WTC11 (cell line): ENCODE measurements at regions not wholly inside any gene's neighbourhood (a gene's known extent, or its start where the extent isn't known, plus 50 kb on each side); places are given as distances from the start of the nearest gene placed in this dataset.
"Not testable (repeated sequence)": the region's sequence is repeated elsewhere in the genome, so short reads cannot be mapped to it uniquely, and the experiment has no call there.

ENCODE experiments used
- ATAC-seq: fragments of 200-7000 bp; cut with Tn5 transposase; 2 replicates; pipeline ENCODE4 v1.10.0; 2021; ENCODE audit warnings: mild to moderate bottlenecking, moderate library complexity
- CTCF ChIA-PET: fragments of 300-600 bp; sonication (Branson Sonifier 250); formaldehyde crosslinking; loops from one replicate; lab custom pipeline; 2021; ENCODE audit warnings: antibody characterized with exemption; lab: Charles Lee
- POLR2A ChIA-PET: fragments of 350-600 bp; sonication (Branson Sonifier 250); formaldehyde crosslinking; loops from one replicate; lab custom pipeline; 2021; ENCODE audit warnings: antibody characterized with exemption; lab: Charles Lee
- DNase-seq: peaks from one replicate; pipeline ENCODE4 v3.0.0; 2021; ENCODE audit warnings: low spot score
- H3K27ac Mint-ChIP-seq: 2 replicates; pipeline ENCODE4 v1.8.0; 2021; ENCODE audit warnings: mixed read lengths
- H3K27me3 Mint-ChIP-seq: 2 replicates; pipeline ENCODE4 v1.8.0; 2021; ENCODE audit warnings: low read depth, mild to moderate bottlenecking, moderate library complexity, mixed read lengths
- H3K36me3 Mint-ChIP-seq: 2 replicates; pipeline ENCODE4 v1.8.0; 2021; ENCODE audit warnings: mixed read lengths
- H3K4me1 Mint-ChIP-seq: 2 replicates; pipeline ENCODE4 v1.8.0; 2022; ENCODE audit warnings: mixed read lengths
- H3K4me3 Mint-ChIP-seq: 2 replicates; pipeline ENCODE4 v1.8.0; 2021; ENCODE audit warnings: mild to moderate bottlenecking, moderate library complexity, mixed read lengths
- H3K9me3 Mint-ChIP-seq: 2 replicates; pipeline ENCODE4 v1.8.0; 2021; ENCODE audit warnings: mixed read lengths
- CREM ChIP-seq: sonication (generic); formaldehyde crosslinking; IDR thresholded peaks from 2 replicates; pipeline ENCODE4 v1.8.1; 2022; ENCODE audit warnings: mild to moderate bottlenecking, missing genetic modification reagents, moderate library complexity
- E2F5 ChIP-seq: sonication (generic); formaldehyde crosslinking; IDR thresholded peaks from 2 replicates; pipeline ENCODE4 v1.8.1; 2022; ENCODE audit warnings: mild to moderate bottlenecking, moderate library complexity, missing genetic modification reagents
- ELF4 ChIP-seq: sonication (generic); formaldehyde crosslinking; IDR thresholded peaks from 2 replicates; pipeline ENCODE4 v1.8.1; 2022; ENCODE audit warnings: low read depth, mild to moderate bottlenecking, moderate library complexity, missing genetic modification reagents
- ETV6 ChIP-seq: sonication (generic); formaldehyde crosslinking; IDR thresholded peaks from 2 replicates; pipeline ENCODE4 v1.8.1; 2022; ENCODE audit warnings: mild to moderate bottlenecking, missing genetic modification reagents
- IRF1 ChIP-seq: sonication (generic); formaldehyde crosslinking; IDR thresholded peaks from 2 replicates; pipeline ENCODE4 v1.8.0; 2023; ENCODE audit warnings: missing genetic modification reagents
- JUN ChIP-seq: sonication (generic); formaldehyde crosslinking; IDR thresholded peaks from 2 replicates; pipeline ENCODE4 v1.8.0; 2023; ENCODE audit warnings: mild to moderate bottlenecking, missing genetic modification reagents
- NFATC4 ChIP-seq: fragments of 250-450 bp; sonication (Bioruptor Pico); IDR thresholded peaks from 2 replicates; pipeline ENCODE4 v1.9.0; 2021; ENCODE audit warnings: mild to moderate bottlenecking
- NR3C1 ChIP-seq: sonication (generic); formaldehyde crosslinking; conservative IDR thresholded peaks from 2 replicates; pipeline ENCODE4 v1.8.1; 2023; ENCODE audit warnings: low read depth, mild to moderate bottlenecking, missing genetic modification reagents
- RELA ChIP-seq: sonication (generic); formaldehyde crosslinking; IDR thresholded peaks from 2 replicates; pipeline ENCODE4 v1.8.1; 2022; ENCODE audit warnings: missing genetic modification reagents, mild to moderate bottlenecking, borderline replicate concordance
- SOX15 ChIP-seq: fragments of 250-450 bp; sonication (Bioruptor Pico); IDR thresholded peaks from 2 replicates; pipeline ENCODE4 v1.9.0; 2021; ENCODE audit warnings: mild to moderate bottlenecking
- TCF7 ChIP-seq: sonication (generic); formaldehyde crosslinking; IDR thresholded peaks from 2 replicates; pipeline ENCODE4 v1.8.0; 2022; ENCODE audit warnings: mild to moderate bottlenecking, low read depth, missing genetic modification reagents, moderate library complexity
- ZBTB21 ChIP-seq: sonication (generic); formaldehyde crosslinking; IDR thresholded peaks from 2 replicates; pipeline ENCODE4 v1.8.1; 2023; ENCODE audit warnings: mild to moderate bottlenecking, missing genetic modification reagents, borderline replicate concordance
- ZNF219 ChIP-seq: sonication (generic); formaldehyde crosslinking; IDR thresholded peaks from 2 replicates; pipeline ENCODE4 v1.8.0; 2023; ENCODE audit warnings: missing genetic modification reagents, mild to moderate bottlenecking, borderline replicate concordance
- ZNF416 ChIP-seq: fragments of 250-450 bp; sonication (Bioruptor Pico); IDR thresholded peaks from 2 replicates; pipeline ENCODE4 v1.9.0; 2021; ENCODE audit warnings: mild to moderate bottlenecking, inconsistent platforms
- ZNF671 ChIP-seq: fragments of 250-450 bp; sonication (Bioruptor Pico); IDR thresholded peaks from 2 replicates; pipeline ENCODE4 v1.8.0; 2021; ENCODE audit warnings: mild to moderate bottlenecking
- TF ChIP-seq, protein P1 (sequence below): fragments of 250-450 bp; sonication (Bioruptor Pico); IDR thresholded peaks from 2 replicates; pipeline ENCODE4 v1.9.0; 2021; ENCODE audit warnings: mild to moderate bottlenecking

DNA sequence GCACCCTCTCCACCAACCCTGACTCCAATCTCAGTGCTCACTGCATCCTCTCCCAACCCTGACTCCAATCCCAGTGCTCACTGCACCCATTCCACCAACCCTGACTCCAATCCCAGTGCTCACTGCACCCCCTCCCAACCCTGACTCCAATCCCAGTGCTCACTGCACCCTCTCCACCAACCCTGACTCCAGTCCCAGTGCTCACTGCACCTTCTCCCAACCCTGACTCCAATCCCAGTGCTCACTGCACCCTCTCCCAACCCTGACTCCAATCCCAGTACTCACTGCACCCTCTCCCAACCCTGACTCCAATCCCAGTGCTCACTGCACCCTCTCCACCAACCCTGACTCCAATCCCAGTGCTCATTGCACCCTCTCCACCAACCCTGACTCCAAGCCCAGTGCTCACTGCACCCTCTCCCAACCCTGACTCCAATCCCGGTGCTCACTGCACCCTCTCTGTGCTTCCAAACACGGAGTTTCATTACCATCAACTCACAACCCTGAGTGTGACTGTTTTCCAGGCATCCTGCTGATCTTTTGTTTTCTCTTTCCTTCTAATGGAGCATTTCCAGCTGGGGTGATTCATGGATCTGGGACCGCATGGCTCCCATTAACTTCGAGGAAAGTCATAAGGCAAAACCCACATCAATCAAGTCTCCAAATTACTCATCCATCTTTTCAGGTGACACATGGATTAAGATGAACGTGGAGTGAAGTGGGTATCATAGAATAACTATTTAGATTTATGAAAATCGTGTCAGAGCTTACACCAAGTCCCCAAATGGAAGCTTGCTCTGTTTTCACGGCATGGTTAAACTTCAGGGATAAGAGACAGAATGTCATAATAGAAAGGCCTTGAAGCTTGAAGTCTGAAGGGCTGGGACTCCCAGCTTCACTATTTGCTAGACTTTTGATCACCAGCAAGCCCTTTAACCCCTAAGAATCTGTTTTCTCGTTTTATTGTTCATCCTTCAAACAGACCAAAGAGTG, 135.3 kb upstream of the ZNF618 start:
- POLR2A ChIA-PET, H3K9me3 Mint-ChIP-seq, H3K27ac Mint-ChIP-seq, H3K4me3 Mint-ChIP-seq, H3K27me3 Mint-ChIP-seq, ATAC-seq, DNase-seq, H3K36me3 Mint-ChIP-seq: not testable (repeated sequence)
- TF ChIP-seq ZNF671, result 0 out of 2 replicates have a peak, but pooled peaks have one; percentile 9
- H3K4me1 Mint-ChIP-seq, result peaks cover 34% of the 10 kb centered on the region
- CTCF ChIA-PET, result interaction anchor here (1.2 kb wide), 1 partner anchor 36 kb away, joined by 3 read pairs; no protein-coding TSS in a partner anchor

DNA sequence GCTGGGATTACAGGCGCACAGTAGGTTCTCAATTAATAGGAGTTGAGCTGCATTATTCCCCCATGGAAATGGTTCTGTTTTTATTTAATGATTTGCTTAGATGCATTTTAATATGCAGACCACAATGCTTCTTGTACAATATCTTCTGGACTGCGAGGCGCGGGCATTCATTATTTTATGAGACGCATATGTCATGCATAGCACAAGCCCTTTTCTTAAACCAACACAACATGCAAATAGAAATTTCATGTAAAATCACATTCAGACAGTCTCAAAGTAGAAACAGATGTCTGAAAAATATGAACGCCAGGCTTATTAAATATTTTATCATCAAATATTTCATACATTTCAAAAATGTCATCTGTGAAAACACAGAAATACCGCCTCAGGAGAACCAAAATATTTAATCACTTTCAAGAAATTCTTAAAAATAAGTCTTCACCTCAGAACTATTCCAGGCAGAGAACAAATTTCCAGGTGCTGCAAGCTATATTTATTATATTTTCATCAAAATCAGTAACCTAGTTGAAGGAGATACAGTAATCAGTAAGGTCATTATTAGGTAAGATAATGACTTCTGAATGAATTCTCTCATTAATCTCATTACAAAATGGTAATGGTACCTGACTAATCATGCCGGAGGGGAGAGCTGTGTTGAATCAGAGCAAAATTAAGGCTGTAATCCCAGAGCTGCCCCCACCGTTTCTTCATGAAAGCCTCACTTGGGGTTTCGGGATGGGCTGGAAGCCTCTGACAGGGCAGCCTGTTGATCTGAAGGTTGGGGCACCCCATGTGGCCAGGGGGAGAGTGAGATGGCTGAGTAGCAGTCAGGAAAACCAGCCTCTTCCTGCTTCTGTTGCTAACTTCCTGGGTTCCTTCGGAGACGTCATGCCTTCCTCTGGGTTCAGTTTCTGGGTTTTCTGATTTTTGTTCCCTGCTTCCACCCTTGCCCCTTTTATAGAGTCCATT, 133.9 kb upstream of the ZNF618 start:
- Mint-ChIP-seq H3K9me3 (peaks cover 8% of the 10 kb centered on the region), H3K27me3 (peaks cover 8% of the 10 kb centered on the region; the same call in 1 of the 2 replicates), H3K36me3 (peaks cover 4% of the 10 kb centered on the region), H3K4me3 (no peak overlapping the region), H3K27ac (no peak overlapping the region), H3K4me1 (peaks cover 34% of the 10 kb centered on the region)
- ChIA-PET POLR2A (interaction anchor here (0.5 kb wide), 1 partner anchor 106 kb away, joined by 5 read pairs; no protein-coding TSS in a partner anchor), CTCF (interaction anchor here (1.2 kb wide), 1 partner anchor 37 kb away, joined by 3 read pairs; no protein-coding TSS in a partner anchor)
- peak; percentile 54 for ATAC-seq
- TF ChIP-seq E2F5 (CRISPR knock-in tag), result no peak
- TF ChIP-seq CREM (CRISPR knock-in tag), result no peak
- no peak for TF ChIP-seq RELA (CRISPR knock-in tag)
- no peak for TF ChIP-seq IRF1 (CRISPR knock-in tag)
- no peak for TF ChIP-seq ETV6 (CRISPR knock-in tag)
- no peak for TF ChIP-seq ZBTB21 (CRISPR knock-in tag)
- TF ChIP-seq NR3C1 (CRISPR knock-in tag), result no peak
- TF ChIP-seq, protein P1, sequence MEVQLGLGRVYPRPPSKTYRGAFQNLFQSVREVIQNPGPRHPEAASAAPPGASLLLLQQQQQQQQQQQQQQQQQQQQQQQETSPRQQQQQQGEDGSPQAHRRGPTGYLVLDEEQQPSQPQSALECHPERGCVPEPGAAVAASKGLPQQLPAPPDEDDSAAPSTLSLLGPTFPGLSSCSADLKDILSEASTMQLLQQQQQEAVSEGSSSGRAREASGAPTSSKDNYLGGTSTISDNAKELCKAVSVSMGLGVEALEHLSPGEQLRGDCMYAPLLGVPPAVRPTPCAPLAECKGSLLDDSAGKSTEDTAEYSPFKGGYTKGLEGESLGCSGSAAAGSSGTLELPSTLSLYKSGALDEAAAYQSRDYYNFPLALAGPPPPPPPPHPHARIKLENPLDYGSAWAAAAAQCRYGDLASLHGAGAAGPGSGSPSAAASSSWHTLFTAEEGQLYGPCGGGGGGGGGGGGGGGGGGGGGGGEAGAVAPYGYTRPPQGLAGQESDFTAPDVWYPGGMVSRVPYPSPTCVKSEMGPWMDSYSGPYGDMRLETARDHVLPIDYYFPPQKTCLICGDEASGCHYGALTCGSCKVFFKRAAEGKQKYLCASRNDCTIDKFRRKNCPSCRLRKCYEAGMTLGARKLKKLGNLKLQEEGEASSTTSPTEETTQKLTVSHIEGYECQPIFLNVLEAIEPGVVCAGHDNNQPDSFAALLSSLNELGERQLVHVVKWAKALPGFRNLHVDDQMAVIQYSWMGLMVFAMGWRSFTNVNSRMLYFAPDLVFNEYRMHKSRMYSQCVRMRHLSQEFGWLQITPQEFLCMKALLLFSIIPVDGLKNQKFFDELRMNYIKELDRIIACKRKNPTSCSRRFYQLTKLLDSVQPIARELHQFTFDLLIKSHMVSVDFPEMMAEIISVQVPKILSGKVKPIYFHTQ (CRISPR knock-in tag), result no peak
- TF ChIP-seq TCF7 (CRISPR knock-in tag), result no peak
- no peak for TF ChIP-seq ZNF219
- no peak for TF ChIP-seq ZNF416 (CRISPR knock-in tag)
- no peak for TF ChIP-seq SOX15 (CRISPR knock-in tag)
- TF ChIP-seq NFATC4 (CRISPR knock-in tag), result no peak
- no peak for TF ChIP-seq ELF4 (CRISPR knock-in tag)
- no peak for TF ChIP-seq JUN (CRISPR knock-in tag)
- no peak for DNase-seq
